ENCODE measurements at regions not wholly inside any gene's neighbourhood (a gene's known extent, or its start where the extent isn't known, plus 50 kb on each side); places are given as distances from the start of the nearest gene placed in this dataset.

GRCh38 chr7:21128062-21128817 lies 299.6 kb upstream of the SP4 start:
- TF ChIP-seq POLR2A (IDR thresholded peaks at IDR 0.05): no peak
- no peak for TF ChIP-seq CTCF (IDR thresholded peaks at IDR 0.05)
- no peak for TF ChIP-seq POLR2AphosphoS5 (IDR thresholded peaks at IDR 0.05)
